ACC112 (cell line): ENCODE measurements at regions not wholly inside any gene's neighbourhood (a gene's known extent, or its start where the extent isn't known, plus 50 kb on each side); places are given as distances from the start of the nearest gene placed in this dataset.

Source experiments
- H2AFZ ChIP-seq: fragments of 200-600 bp; sonication (generic); one replicate; pipeline ENCODE4 v1.6.0; 2017; ENCODE audit warnings: antibody characterized with exemption, low read length; ENCODE audit not compliant: unreplicated experiment
- H3K27ac ChIP-seq: fragments of 200-600 bp; sonication (generic); 2 replicates; pipeline ENCODE4 v1.5.1; 2014; ENCODE audit warnings: low read depth, mild to moderate bottlenecking, antibody characterized with exemption, low read length, moderate library complexity
- H3K27me3 ChIP-seq: fragments of 200-600 bp; sonication (generic); 2 replicates; pipeline ENCODE4 v1.6.1; 2014; ENCODE audit warnings: mild to moderate bottlenecking, antibody characterized with exemption, low read length, moderate library complexity, mixed read lengths; ENCODE audit not compliant: insufficient read depth
- H3K36me3 ChIP-seq: fragments of 200-600 bp; sonication (generic); 2 replicates; pipeline ENCODE4 v1.6.1; 2016; ENCODE audit warnings: mild to moderate bottlenecking, antibody characterized with exemption, low read length, moderate library complexity, mixed read lengths; ENCODE audit not compliant: insufficient read depth
- H3K4me1 ChIP-seq: fragments of 200-600 bp; sonication (generic); one replicate; pipeline ENCODE4 v1.6.1; 2016; ENCODE audit warnings: low read length, mixed read lengths; ENCODE audit not compliant: insufficient read depth, unreplicated experiment, control insufficient read depth
- H3K4me3 ChIP-seq: fragments of 200-600 bp; sonication (generic); 2 replicates; pipeline ENCODE4 v1.5.1; 2014; ENCODE audit warnings: mild to moderate bottlenecking, low read depth, low read length
- H3K79me2 ChIP-seq: fragments of 200-600 bp; sonication (generic); one replicate; pipeline ENCODE4 v1.6.0; 2016; ENCODE audit warnings: low read length; ENCODE audit not compliant: control insufficient read depth, unreplicated experiment, insufficient read depth

GRCh38 chr11:69920345-69921127 lies 101.3 kb upstream of the FGF3 start:
- Histone ChIP-seq H3K27me3 (peaks cover 16% of the 10 kb centered on the region), H3K79me2 (no peaks in the 10 kb centered on the region), H3K27ac (no peak overlapping the region), H3K4me1 (peaks cover 9% of the 10 kb centered on the region), H2AFZ (no peak overlapping the region), H3K36me3 (no peaks in the 10 kb centered on the region), H3K4me3 (no peak overlapping the region)

- no peak overlapping the region for H3K27ac ChIP-seq
- peaks cover 24% of the 10 kb centered on the region for H3K27me3 ChIP-seq
- H3K79me2 ChIP-seq, result no peaks in the 10 kb centered on the region
- no peak overlapping the region for H3K4me3 ChIP-seq
- no peak overlapping the region for H2AFZ ChIP-seq
- peaks cover under 1% of the 10 kb centered on the region for H3K4me1 ChIP-seq
- no peaks in the 10 kb centered on the region for H3K36me3 ChIP-seq
These were observed 102.2 kb upstream of the FGF3 start for GRCh38 chr11:69921128-69922014.

GRCh38 chr11:69922015-69922595 lies 102.9 kb upstream of the FGF3 start:
- no peaks in the 10 kb centered on the region for H3K79me2 ChIP-seq
- H3K27me3 ChIP-seq, result peaks cover 28% of the 10 kb centered on the region
- H2AFZ ChIP-seq, result no peak overlapping the region
- H3K27ac ChIP-seq, result no peak overlapping the region
- no peaks in the 10 kb centered on the region for H3K36me3 ChIP-seq
- H3K4me1 ChIP-seq, result no peaks in the 10 kb centered on the region
- no peak overlapping the region for H3K4me3 ChIP-seq

- Histone ChIP-seq H3K79me2 (no peaks in the 10 kb centered on the region), H2AFZ (no peak overlapping the region), H3K4me3 (no peak overlapping the region), H3K4me1 (no peaks in the 10 kb centered on the region), H3K27ac (no peak overlapping the region), H3K27me3 (peaks cover 30% of the 10 kb centered on the region), H3K36me3 (no peaks in the 10 kb centered on the region)
These were observed 103.4 kb upstream of the FGF3 start for GRCh38 chr11:69922596-69923111.

GRCh38 chr11:69923196-69923595 lies 104.0 kb upstream of the FGF3 start:
- Histone ChIP-seq H3K27me3 (peaks cover 33% of the 10 kb centered on the region), H3K27ac (no peak overlapping the region), H3K4me3 (no peak overlapping the region), H3K79me2 (no peaks in the 10 kb centered on the region), H3K4me1 (no peaks in the 10 kb centered on the region), H3K36me3 (no peaks in the 10 kb centered on the region), H2AFZ (no peak overlapping the region)

GRCh38 chr11:69923641-69924307 lies 104.6 kb upstream of the FGF3 start:
- Histone ChIP-seq H3K79me2 (no peaks in the 10 kb centered on the region), H3K27me3 (peaks cover 37% of the 10 kb centered on the region), H2AFZ (no peak overlapping the region), H3K27ac (no peak overlapping the region), H3K4me1 (no peaks in the 10 kb centered on the region), H3K36me3 (no peaks in the 10 kb centered on the region), H3K4me3 (no peak overlapping the region)

- Histone ChIP-seq H3K36me3 (no peaks in the 10 kb centered on the region), H3K27ac (no peak overlapping the region), H2AFZ (no peak overlapping the region), H3K27me3 (peaks cover 44% of the 10 kb centered on the region), H3K4me3 (no peak overlapping the region), H3K79me2 (no peaks in the 10 kb centered on the region), H3K4me1 (no peaks in the 10 kb centered on the region)
These were observed 105.3 kb upstream of the FGF3 start for GRCh38 chr11:69924308-69925161.

GRCh38 chr11:69925366-69926196 lies 106.4 kb upstream of the FGF3 start:
- Histone ChIP-seq H3K4me1 (no peaks in the 10 kb centered on the region), H3K36me3 (no peaks in the 10 kb centered on the region), H3K27me3 (peaks cover 53% of the 10 kb centered on the region), H3K79me2 (no peaks in the 10 kb centered on the region), H2AFZ (no peak overlapping the region), H3K27ac (no peak overlapping the region), H3K4me3 (no peak overlapping the region)

- no peaks in the 10 kb centered on the region for H3K79me2 ChIP-seq
- H3K4me1 ChIP-seq, result no peaks in the 10 kb centered on the region
- H3K4me3 ChIP-seq, result no peak overlapping the region
- peaks cover 58% of the 10 kb centered on the region for H3K27me3 ChIP-seq
- no peak overlapping the region for H3K27ac ChIP-seq
- no peak overlapping the region for H2AFZ ChIP-seq
- H3K36me3 ChIP-seq, result no peaks in the 10 kb centered on the region
These were observed 107.3 kb upstream of the FGF3 start for GRCh38 chr11:69926376-69927050.
